Uterus (tissue), 3 donors: ENCODE measurements at regions not wholly inside any gene's neighbourhood (a gene's known extent, or its start where the extent isn't known, plus 50 kb on each side); places are given as distances from the start of the nearest gene placed in this dataset. TPM values are rescaled to one million over a fixed set of nuclear protein-coding genes. Genes with fewer than 3 reads are reported as not detected.

Source experiments
- DNase-seq, 2 donors: peaks; one replicate each; pipeline ENCODE4 v3.0.0-alpha.2; 2019 to 2020
- H3K27ac ChIP-seq, 2 donors: fragments of 200-600 bp; sonication (generic); 1 replicate in 1 of 2; 2 replicates in 1 of 2; pipeline ENCODE4 v1.5.1; 2016 to 2018
- H3K27me3 ChIP-seq, 2 donors: fragments of 200-600 bp; sonication (generic); one replicate each; pipeline ENCODE4 v1.5.1; 2018 to 2019; ENCODE audit warnings: control low read depth in 1 of 2
- H3K36me3 ChIP-seq, 2 donors: fragments of 200-600 bp; sonication (generic); one replicate each; pipeline ENCODE4 v1.5.1; 2019; ENCODE audit warnings: control low read depth in 1 of 2
- H3K4me1 ChIP-seq, 2 donors: fragments of 200-600 bp; sonication (generic); one replicate each; pipeline ENCODE4 v1.5.1; 2018 to 2019; ENCODE audit warnings: control low read depth in 1 of 2
- H3K4me3 ChIP-seq, 2 donors: fragments of 200-600 bp; sonication (generic); 1 replicate in 1 of 2; 2 replicates in 1 of 2; pipeline ENCODE4 v1.5.1; 2018 to 2019; ENCODE audit warnings: mild to moderate bottlenecking in 1 of 2
- H3K9me3 ChIP-seq, 2 donors: fragments of 200-600 bp; sonication (generic); one replicate each; pipeline ENCODE4 v1.5.1; 2019; ENCODE audit warnings: control low read depth in 1 of 2
- CTCF ChIP-seq, 4 experiments: fragments of 200-600 bp in 2 of 4; fragments of 450-650 bp in 2 of 4; sonication (generic) in 2 of 4; IDR thresholded peaks; one replicate each; pipeline ENCODE4 v1.5.1; 2016 to 2019; ENCODE audit warnings: antibody characterized with exemption in 4 of 4, mild to moderate bottlenecking in 2 of 4, moderate library complexity in 1 of 4
- POLR2A ChIP-seq, 2 donors: fragments of 450-650 bp; IDR thresholded peaks; one replicate each; pipeline ENCODE4 v1.6.1; 2016; ENCODE audit warnings: antibody characterized with exemption in 2 of 2, mild to moderate bottlenecking in 1 of 2, moderate library complexity in 1 of 2
- intact Hi-C: fragments of 100-400 bp; cut with DNase I; formaldehyde crosslinking; loops from one replicate; pipeline ENCODE4 v1.15.1; 2023; ENCODE audit warnings: low total_unique reads
- small RNA-seq: library from RNA; depleted of rRNA; stranded (forward); fragments of <200 nt; gene quantifications from one replicate; pipeline ENCODE3, GENCODE V24; 2016
- donor health status: DM: yes; HTN: yes; CAD: no.

DNA sequence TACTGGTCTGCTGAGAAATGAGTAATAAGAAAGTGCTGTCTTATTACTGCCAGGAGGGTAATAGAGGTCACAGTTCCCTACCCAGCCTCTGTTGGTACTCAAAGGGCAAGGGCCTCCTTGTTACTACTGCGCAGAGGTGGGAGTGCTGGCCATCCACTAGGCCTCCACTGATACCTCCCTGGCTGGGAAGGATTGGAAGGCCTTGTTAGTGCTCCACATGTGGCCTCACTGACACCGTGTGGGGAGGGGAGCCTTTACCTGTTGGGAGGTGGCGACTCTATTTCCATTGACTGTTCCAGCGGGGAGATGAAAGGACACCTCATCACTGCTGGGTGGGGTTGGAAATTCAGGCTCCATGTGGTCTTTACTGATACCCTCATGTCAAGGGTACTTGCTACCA, 57.8 kb upstream of the USP24 start:
- intact Hi-C loops: loop anchor here (10.0 kb wide), 1 partner anchor 128 kb away; no protein-coding TSS in a partner anchor
- TF ChIP-seq CTCF (IDR thresholded peaks at IDR 0.05) (no peak), POLR2A (IDR thresholded peaks at IDR 0.05) (no peak)

More for the DNA sequence above, 57.8 kb upstream of the USP24 start:
- no peaks in the 10 kb centered on the region for H3K36me3 ChIP-seq
- H3K4me1 ChIP-seq: no peaks in the 10 kb centered on the region
- H3K27ac ChIP-seq: no peak overlapping the region
- peaks cover 0 to 4% of the 10 kb centered on the region in 2 donors for H3K9me3 ChIP-seq
- H3K27me3 ChIP-seq: no peaks in the 10 kb centered on the region
- no peak overlapping the region for H3K4me3 ChIP-seq
- no peak for DNase-seq

Small RNA genes lying in the stretch of these regions (small RNA-seq; reads per million reads assigned to genes)
- gene RF00019 (not detected), gene RNU6-830P (not detected)
